Endothelial cell of umbilical vein (primary cell): ENCODE measurements at regions not wholly inside any gene's neighbourhood (a gene's known extent, or its start where the extent isn't known, plus 50 kb on each side); places are given as distances from the start of the nearest gene placed in this dataset.

ENCODE experiments used
- BruUV-seq: library from RNA; stranded (reverse); fragments of 400-500 nt; replicated peaks from 2 replicates; lab custom pipeline; 2021; lab: Mats Ljungman, UMichigan
- CTCF ChIA-PET: fragments of 300-600, 350-600 bp; sonication (Branson Sonifier 250); formaldehyde crosslinking; loops from one replicate; lab custom pipeline; 2021; ENCODE audit warnings: antibody characterized with exemption, inconsistent platforms; lab: Charles Lee
- POLR2A ChIA-PET: fragments of 300-600, 350-600 bp; sonication (Branson Sonifier 250); formaldehyde crosslinking; loops from one replicate; lab custom pipeline; 2021; ENCODE audit warnings: antibody characterized with exemption, inconsistent platforms; lab: Charles Lee
- DNase-seq: peaks from one replicate; pipeline ENCODE4 v3.0.0-alpha.2; 2011; ENCODE audit warnings: low read depth, low spot score
- FAIRE-seq: peaks from 2 replicates; lab custom pipeline; 2011; peaks lifted over from hg19 to GRCh38; lab: Jason Lieb, UNC
- H2AFZ ChIP-seq: 2 replicates; pipeline ENCODE4 v1.6.0; 2012; ENCODE audit warnings: low read depth, low read length, control low read depth, inconsistent platforms
- H3K27ac ChIP-seq: 2 replicates; pipeline ENCODE4 v1.5.1; 2011; ENCODE audit warnings: low read depth, mild to moderate bottlenecking, control low read depth, low read length, moderate library complexity; ENCODE audit not compliant: insufficient read depth
- H3K27me3 ChIP-seq, 2 experiments: 2 replicates each; pipeline versions ENCODE4 v1.6.0 to v1.6.1; 2011; ENCODE audit warnings: low read length in 2 of 2, mixed read lengths in 1 of 2; ENCODE audit not compliant: control insufficient read depth in 2 of 2, insufficient read depth in 2 of 2
- H3K36me3 ChIP-seq, 2 experiments: 2 replicates in 1 of 2; 3 replicates in 1 of 2; pipeline ENCODE4 v1.5.1; 2011; ENCODE audit warnings: low read length in 2 of 2, mild to moderate bottlenecking in 1 of 2, moderate library complexity in 1 of 2; ENCODE audit not compliant: control insufficient read depth in 2 of 2, insufficient read depth in 2 of 2; ENCODE audit errors: extremely low read depth in 1 of 2
- H3K4me1 ChIP-seq: 3 replicates; pipeline ENCODE4 v1.5.1; 2011; ENCODE audit warnings: mild to moderate bottlenecking, low read length; ENCODE audit not compliant: control insufficient read depth, insufficient read depth; ENCODE audit errors: extremely low read depth
- H3K4me2 ChIP-seq: 2 replicates; pipeline ENCODE4 v1.6.1; 2011; ENCODE audit warnings: low read length, control low read depth, mixed read lengths; ENCODE audit not compliant: insufficient read depth
- H3K4me3 ChIP-seq, 3 experiments: fragments of 200-600 bp in 1 of 3; sonication (generic), shearing (Covaris generic) in 1 of 3; replicated peaks in 1 of 3; 2 replicates each; pipeline ENCODE4 v1.5.1; 2011 to 2016; ENCODE audit warnings: control low read depth in 3 of 3, low read length in 3 of 3, mild to moderate bottlenecking in 2 of 3, inconsistent platforms in 1 of 3, low read depth in 1 of 3, moderate library complexity in 1 of 3; ENCODE audit not compliant: insufficient read depth in 1 of 3
- H3K79me2 ChIP-seq: 2 replicates; pipeline ENCODE4 v1.6.0; 2012; ENCODE audit warnings: low read length, inconsistent platforms; ENCODE audit not compliant: control insufficient read depth, insufficient read depth
- H3K9ac ChIP-seq: replicated peaks from 2 replicates; pipeline ENCODE3; 2011; ENCODE audit warnings: low read length, control low read depth; ENCODE audit not compliant: insufficient read depth; ENCODE audit errors: extremely low read depth
- H3K9me1 ChIP-seq: replicated peaks from 3 replicates; pipeline ENCODE4 v1.6.0; 2011; ENCODE audit warnings: mild to moderate bottlenecking, low read length; ENCODE audit not compliant: control insufficient read depth, insufficient read depth; ENCODE audit errors: extremely low read depth
- H3K9me3 ChIP-seq: replicated peaks from 2 replicates; pipeline ENCODE4 v1.5.1; 2012; ENCODE audit warnings: low read length, inconsistent platforms; ENCODE audit not compliant: control insufficient read depth, insufficient read depth
- H4K20me1 ChIP-seq: replicated peaks from 2 replicates; pipeline ENCODE3; 2011; ENCODE audit warnings: mild to moderate bottlenecking, low read length; ENCODE audit not compliant: control insufficient read depth, insufficient read depth; ENCODE audit errors: extremely low read depth
- EZH2 ChIP-seq: IDR thresholded peaks from 2 replicates; pipeline ENCODE4 v1.6.1; 2012; ENCODE audit warnings: borderline replicate concordance, low read depth, mild to moderate bottlenecking, moderate library complexity, low read length, inconsistent platforms; ENCODE audit not compliant: severe bottlenecking
- FOS ChIP-seq: IDR thresholded peaks from 2 replicates; pipeline ENCODE4 v1.6.1; 2011; ENCODE audit warnings: mild to moderate bottlenecking, low read length, moderate library complexity, borderline replicate concordance; ENCODE audit not compliant: insufficient read depth
- GATA2 ChIP-seq: IDR thresholded peaks from 2 replicates; pipeline ENCODE4 v1.7.0; 2011; ENCODE audit warnings: low read depth, mild to moderate bottlenecking, moderate library complexity, mixed read lengths, low read length; ENCODE audit not compliant: insufficient read length, insufficient read depth
- JUN ChIP-seq: IDR thresholded peaks from 2 replicates; pipeline ENCODE4 v1.6.1; 2011; ENCODE audit warnings: borderline replicate concordance, low read depth; ENCODE audit not compliant: insufficient read length, insufficient read depth
- MAX ChIP-seq: IDR thresholded peaks from 2 replicates; pipeline ENCODE4 v1.6.1; 2011; ENCODE audit not compliant: insufficient read depth, insufficient read length
- MYC ChIP-seq: IDR thresholded peaks from one replicate; pipeline ENCODE4 v1.6.1; 2011; ENCODE audit warnings: mild to moderate bottlenecking, low read depth, low read length
- POLR2A ChIP-seq: IDR thresholded peaks from 2 replicates; pipeline ENCODE4 v1.6.1; 2012; ENCODE audit warnings: low read depth, mild to moderate bottlenecking, control low read depth, low read length
- POLR2AphosphoS5 ChIP-seq: IDR thresholded peaks from 2 replicates; pipeline ENCODE4 v1.6.1; 2012; ENCODE audit warnings: low read depth, mild to moderate bottlenecking, control low read depth, low read length, moderate library complexity; ENCODE audit not compliant: insufficient read depth
- dilution Hi-C: fragments of 300-500 bp; cut with MboI; formaldehyde crosslinking; loops from one replicate; pipeline ENCODE4 v1.15.0; 2019; ENCODE audit warnings: low sequenced_read_pairs; ENCODE audit not compliant: extremely low pct_ligation_motif_present
- intact Hi-C: fragments of 100-400 bp; cut with micrococcal nuclease; formaldehyde crosslinking; loops from one replicate; pipeline ENCODE4 v1.10.0; 2022
- TF ChIP-seq, protein P1 (sequence below), 2 donors: IDR thresholded peaks; 1 replicate in 1 of 2; 2 replicates in 1 of 2; pipeline ENCODE4 v1.5.1; 2011; ENCODE audit warnings: low read length in 2 of 2, mild to moderate bottlenecking in 2 of 2, moderate library complexity in 2 of 2, control low read depth in 1 of 2, inconsistent platforms in 1 of 2, low read depth in 1 of 2; ENCODE audit not compliant: insufficient read depth in 1 of 2; ENCODE audit errors: extremely low read depth in 1 of 2

GRCh38 chr5:82910491-82910890, 166.7 kb downstream of the TMEM167A start:
- no peaks in the 10 kb centered on the region for H3K9me3 ChIP-seq
- no peaks in the 10 kb centered on the region for H3K9me1 ChIP-seq
- no peaks in the 10 kb centered on the region for H3K36me3 ChIP-seq
- peaks cover 0 to 1% of the 10 kb centered on the region in 2 experiments for H3K27me3 ChIP-seq
- H3K4me3 ChIP-seq: no peak overlapping the region
- no peak overlapping the region for H3K27ac ChIP-seq
- no peaks in the 10 kb centered on the region for H3K4me1 ChIP-seq
- no peaks in the 10 kb centered on the region for H4K20me1 ChIP-seq
- intact Hi-C loops: no loop called here
- no peak overlapping the region for H3K9ac ChIP-seq
- dilution Hi-C loops: no loop called here
- H2AFZ ChIP-seq: no peak overlapping the region
- H3K79me2 ChIP-seq: no peaks in the 10 kb centered on the region
- H3K4me2 ChIP-seq: no peak overlapping the region
- no peak for FAIRE-seq
- ChIA-PET POLR2A (no interaction called here), CTCF (no interaction called here)
- DNase-seq: no peak
- no TSS peak for BruUV-seq
- no peak for TF ChIP-seq MYC
- TF ChIP-seq JUN: no peak
- no peak for TF ChIP-seq POLR2AphosphoS5
- TF ChIP-seq FOS: no peak
- TF ChIP-seq GATA2: no peak
- TF ChIP-seq, protein P1, sequence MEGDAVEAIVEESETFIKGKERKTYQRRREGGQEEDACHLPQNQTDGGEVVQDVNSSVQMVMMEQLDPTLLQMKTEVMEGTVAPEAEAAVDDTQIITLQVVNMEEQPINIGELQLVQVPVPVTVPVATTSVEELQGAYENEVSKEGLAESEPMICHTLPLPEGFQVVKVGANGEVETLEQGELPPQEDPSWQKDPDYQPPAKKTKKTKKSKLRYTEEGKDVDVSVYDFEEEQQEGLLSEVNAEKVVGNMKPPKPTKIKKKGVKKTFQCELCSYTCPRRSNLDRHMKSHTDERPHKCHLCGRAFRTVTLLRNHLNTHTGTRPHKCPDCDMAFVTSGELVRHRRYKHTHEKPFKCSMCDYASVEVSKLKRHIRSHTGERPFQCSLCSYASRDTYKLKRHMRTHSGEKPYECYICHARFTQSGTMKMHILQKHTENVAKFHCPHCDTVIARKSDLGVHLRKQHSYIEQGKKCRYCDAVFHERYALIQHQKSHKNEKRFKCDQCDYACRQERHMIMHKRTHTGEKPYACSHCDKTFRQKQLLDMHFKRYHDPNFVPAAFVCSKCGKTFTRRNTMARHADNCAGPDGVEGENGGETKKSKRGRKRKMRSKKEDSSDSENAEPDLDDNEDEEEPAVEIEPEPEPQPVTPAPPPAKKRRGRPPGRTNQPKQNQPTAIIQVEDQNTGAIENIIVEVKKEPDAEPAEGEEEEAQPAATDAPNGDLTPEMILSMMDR (IDR thresholded peaks at IDR 0.05; ENCODE audit: extremely low read depth in 1 of 2, insufficient read depth in 1 of 2, low read depth in 1 of 2, low read length in 2 of 2): no peak
- no peak for TF ChIP-seq MAX
- TF ChIP-seq EZH2: no peak
- no peak for TF ChIP-seq POLR2A
